Astrocyte (in vitro differentiated cells and primary cell): ENCODE measurements at regions not wholly inside any gene's neighbourhood (a gene's known extent, or its start where the extent isn't known, plus 50 kb on each side); places are given as distances from the start of the nearest gene placed in this dataset.
"Not testable (repeated sequence)": the region's sequence is repeated elsewhere in the genome, so short reads cannot be mapped to it uniquely, and the experiment has no call there.

Source experiments
- EZH2 ChIP-seq: IDR thresholded peaks from 2 replicates; pipeline ENCODE4 v1.6.1; 2012; ENCODE audit warnings: mild to moderate bottlenecking, low read length, inconsistent platforms; ENCODE audit not compliant: insufficient read depth
- TF ChIP-seq, protein P1 (sequence below): IDR thresholded peaks from 2 replicates; pipeline ENCODE4 v1.5.1; 2011; ENCODE audit warnings: low read depth, mild to moderate bottlenecking, inconsistent platforms, low read length, moderate library complexity; ENCODE audit not compliant: insufficient read depth

DNA sequence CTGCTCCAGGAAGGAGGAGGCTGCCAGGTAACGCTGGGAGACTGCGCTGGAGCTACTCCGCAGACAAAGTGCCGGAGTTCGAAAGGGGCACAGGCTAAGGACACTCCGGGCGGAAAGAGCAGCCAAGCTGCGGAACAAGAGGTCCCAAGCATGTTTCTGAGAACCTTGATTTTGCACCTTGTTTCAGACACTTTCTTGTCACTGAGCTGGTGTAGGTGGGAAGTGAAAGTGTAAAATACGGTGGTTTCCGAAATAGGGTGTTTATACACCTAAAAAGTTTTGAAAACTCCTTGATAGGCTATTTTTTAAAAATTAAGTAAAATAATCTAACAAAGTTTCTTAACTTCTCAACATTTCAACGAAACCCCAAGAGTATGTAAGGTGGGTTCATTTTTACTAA lies 278.2 kb downstream of the ANAPC1 start:
- TF ChIP-seq, protein P1, sequence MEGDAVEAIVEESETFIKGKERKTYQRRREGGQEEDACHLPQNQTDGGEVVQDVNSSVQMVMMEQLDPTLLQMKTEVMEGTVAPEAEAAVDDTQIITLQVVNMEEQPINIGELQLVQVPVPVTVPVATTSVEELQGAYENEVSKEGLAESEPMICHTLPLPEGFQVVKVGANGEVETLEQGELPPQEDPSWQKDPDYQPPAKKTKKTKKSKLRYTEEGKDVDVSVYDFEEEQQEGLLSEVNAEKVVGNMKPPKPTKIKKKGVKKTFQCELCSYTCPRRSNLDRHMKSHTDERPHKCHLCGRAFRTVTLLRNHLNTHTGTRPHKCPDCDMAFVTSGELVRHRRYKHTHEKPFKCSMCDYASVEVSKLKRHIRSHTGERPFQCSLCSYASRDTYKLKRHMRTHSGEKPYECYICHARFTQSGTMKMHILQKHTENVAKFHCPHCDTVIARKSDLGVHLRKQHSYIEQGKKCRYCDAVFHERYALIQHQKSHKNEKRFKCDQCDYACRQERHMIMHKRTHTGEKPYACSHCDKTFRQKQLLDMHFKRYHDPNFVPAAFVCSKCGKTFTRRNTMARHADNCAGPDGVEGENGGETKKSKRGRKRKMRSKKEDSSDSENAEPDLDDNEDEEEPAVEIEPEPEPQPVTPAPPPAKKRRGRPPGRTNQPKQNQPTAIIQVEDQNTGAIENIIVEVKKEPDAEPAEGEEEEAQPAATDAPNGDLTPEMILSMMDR, result not testable (repeated sequence)
- TF ChIP-seq EZH2, result not testable (repeated sequence)
